C4-2B (cell line): ENCODE measurements at regions not wholly inside any gene's neighbourhood (a gene's known extent, or its start where the extent isn't known, plus 50 kb on each side); places are given as distances from the start of the nearest gene placed in this dataset.

Source experiments
- ZFX ChIP-seq: fragments of 450-650 bp; IDR thresholded peaks from 2 replicates; pipeline ENCODE4 v1.6.1; 2017
- TF ChIP-seq, protein P1 (sequence below): fragments of 450-650 bp; conservative IDR thresholded peaks from 2 replicates; pipeline ENCODE4 v1.5.1; 2017; ENCODE audit warnings: mild to moderate bottlenecking

GRCh38 chr2:147428120-147428747 is 416.6 kb upstream of the ACVR2A start:
- TF ChIP-seq, protein P1, sequence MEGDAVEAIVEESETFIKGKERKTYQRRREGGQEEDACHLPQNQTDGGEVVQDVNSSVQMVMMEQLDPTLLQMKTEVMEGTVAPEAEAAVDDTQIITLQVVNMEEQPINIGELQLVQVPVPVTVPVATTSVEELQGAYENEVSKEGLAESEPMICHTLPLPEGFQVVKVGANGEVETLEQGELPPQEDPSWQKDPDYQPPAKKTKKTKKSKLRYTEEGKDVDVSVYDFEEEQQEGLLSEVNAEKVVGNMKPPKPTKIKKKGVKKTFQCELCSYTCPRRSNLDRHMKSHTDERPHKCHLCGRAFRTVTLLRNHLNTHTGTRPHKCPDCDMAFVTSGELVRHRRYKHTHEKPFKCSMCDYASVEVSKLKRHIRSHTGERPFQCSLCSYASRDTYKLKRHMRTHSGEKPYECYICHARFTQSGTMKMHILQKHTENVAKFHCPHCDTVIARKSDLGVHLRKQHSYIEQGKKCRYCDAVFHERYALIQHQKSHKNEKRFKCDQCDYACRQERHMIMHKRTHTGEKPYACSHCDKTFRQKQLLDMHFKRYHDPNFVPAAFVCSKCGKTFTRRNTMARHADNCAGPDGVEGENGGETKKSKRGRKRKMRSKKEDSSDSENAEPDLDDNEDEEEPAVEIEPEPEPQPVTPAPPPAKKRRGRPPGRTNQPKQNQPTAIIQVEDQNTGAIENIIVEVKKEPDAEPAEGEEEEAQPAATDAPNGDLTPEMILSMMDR = no peak
- TF ChIP-seq ZFX = no peak
